ENCODE measurements at regions not wholly inside any gene's neighbourhood (a gene's known extent, or its start where the extent isn't known, plus 50 kb on each side); places are given as distances from the start of the nearest gene placed in this dataset.

- Histone ChIP-seq H3K4me3 (ENCODE audit: low read length) (no peak overlapping the region), H3K9me3 (ENCODE audit: insufficient read depth, low read depth, low read length) (no peaks in the 10 kb centered on the region), H3K36me3 (ENCODE audit: insufficient read depth, low read depth, low read length) (no peaks in the 10 kb centered on the region), H3K27ac (ENCODE audit: low read length) (no peak overlapping the region), H3K4me1 (ENCODE audit: insufficient read depth, low read length) (no peaks in the 10 kb centered on the region), H3K27me3 (ENCODE audit: insufficient read depth, low read length) (no peaks in the 10 kb centered on the region), H3K9ac (ENCODE audit: low read depth, low read length) (no peak overlapping the region)
These were observed 152.5 kb upstream of the RAI14 start for GRCh38 chr5:34503379-34504253.

DNA sequence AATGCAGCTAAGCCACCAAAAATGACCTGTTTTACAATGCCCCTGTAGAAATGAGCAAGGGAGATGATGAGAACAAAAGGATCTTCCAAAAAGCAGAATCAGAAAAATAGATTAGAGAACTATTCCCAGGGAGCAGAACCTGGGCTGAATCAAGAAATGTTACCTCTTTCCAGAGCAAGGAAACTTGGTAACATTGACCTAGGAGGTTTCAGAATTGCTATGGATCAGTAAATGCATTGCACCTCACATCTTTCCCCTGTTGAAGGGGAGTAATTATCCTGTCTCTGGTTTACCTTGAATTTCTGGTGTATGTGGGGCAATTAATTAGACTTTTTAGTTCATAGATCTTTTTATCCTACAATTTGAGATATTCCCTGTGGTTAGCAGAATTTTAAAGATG is 151.2 kb upstream of the RAI14 start:
- 0 out of 2 replicates have a peak, but pooled peaks cover 4% of the 10 kb centered on the region for H3K4me1 ChIP-seq (ENCODE audit: insufficient read depth, low read length)
- H3K27me3 ChIP-seq (ENCODE audit: insufficient read depth, low read length): no peaks in the 10 kb centered on the region
- no peak overlapping the region for H3K4me3 ChIP-seq (ENCODE audit: low read length)
- H3K27ac ChIP-seq (ENCODE audit: low read length): no peak overlapping the region
- no peaks in the 10 kb centered on the region for H3K9me3 ChIP-seq (ENCODE audit: insufficient read depth, low read depth, low read length)
- H3K9ac ChIP-seq (ENCODE audit: low read depth, low read length): no peak overlapping the region
- no peaks in the 10 kb centered on the region for H3K36me3 ChIP-seq (ENCODE audit: insufficient read depth, low read depth, low read length)

DNA sequence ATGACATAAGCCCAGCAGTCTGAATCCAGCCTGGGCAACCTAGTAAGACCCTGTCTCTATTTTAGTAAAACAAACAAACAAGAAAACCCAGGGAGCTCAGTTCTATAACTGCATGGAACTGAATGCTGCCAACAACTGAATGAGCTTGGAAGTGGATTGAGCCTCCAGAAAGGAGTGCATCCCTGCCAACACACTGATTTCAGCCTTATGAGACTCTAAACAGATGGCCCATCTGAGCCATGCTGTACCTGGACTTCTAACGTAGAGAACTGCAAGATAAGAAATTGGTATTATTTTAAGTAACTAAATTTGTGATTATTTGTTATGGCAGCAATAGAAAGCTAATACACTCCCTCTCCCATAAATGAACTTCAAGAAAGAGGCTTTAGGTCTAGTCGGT is 150.4 kb upstream of the RAI14 start:
- 0 out of 2 replicates have a peak, but pooled peaks cover 4% of the 10 kb centered on the region for H3K4me1 ChIP-seq (ENCODE audit: insufficient read depth, low read length)
- H3K27me3 ChIP-seq (ENCODE audit: insufficient read depth, low read length): no peaks in the 10 kb centered on the region
- H3K4me3 ChIP-seq (ENCODE audit: low read length): no peak overlapping the region
- H3K9me3 ChIP-seq (ENCODE audit: insufficient read depth, low read depth, low read length): no peaks in the 10 kb centered on the region
- H3K27ac ChIP-seq (ENCODE audit: low read length): no peak overlapping the region
- H3K36me3 ChIP-seq (ENCODE audit: insufficient read depth, low read depth, low read length): no peaks in the 10 kb centered on the region
- no peak overlapping the region for H3K9ac ChIP-seq (ENCODE audit: low read depth, low read length)

DNA sequence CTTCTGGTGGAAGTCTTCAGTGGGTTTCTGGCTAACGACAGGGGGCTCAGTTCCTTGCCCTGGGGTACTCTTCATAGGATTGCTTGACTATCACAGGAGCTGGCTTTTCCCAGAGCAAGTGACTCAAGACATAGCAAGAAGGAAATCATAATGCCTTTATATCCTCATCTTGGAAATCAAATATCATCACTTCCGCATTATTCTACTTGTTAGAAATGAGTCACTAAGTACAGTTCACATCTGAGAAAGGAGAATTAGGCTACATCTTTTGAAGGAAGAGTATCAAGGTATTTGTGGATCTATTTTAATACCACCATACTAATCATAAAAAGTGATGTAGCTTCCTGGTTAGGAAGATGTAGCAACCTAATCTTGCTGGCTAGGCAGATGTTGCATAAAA is 148.2 kb upstream of the RAI14 start:
- no peak overlapping the region for H3K9ac ChIP-seq (ENCODE audit: low read depth, low read length)
- H3K27me3 ChIP-seq (ENCODE audit: insufficient read depth, low read length): no peaks in the 10 kb centered on the region
- H3K4me3 ChIP-seq (ENCODE audit: low read length): no peak overlapping the region
- H3K4me1 ChIP-seq (ENCODE audit: insufficient read depth, low read length): 0 out of 2 replicates have a peak, but pooled peaks cover 4% of the 10 kb centered on the region
- no peaks in the 10 kb centered on the region for H3K36me3 ChIP-seq (ENCODE audit: insufficient read depth, low read depth, low read length)
- no peak overlapping the region for H3K27ac ChIP-seq (ENCODE audit: low read length)
- no peaks in the 10 kb centered on the region for H3K9me3 ChIP-seq (ENCODE audit: insufficient read depth, low read depth, low read length)

- H3K27me3 ChIP-seq (ENCODE audit: insufficient read depth, low read length): no peaks in the 10 kb centered on the region
These were observed 146.7 kb upstream of the RAI14 start for GRCh38 chr5:34509392-34509791.

DNA sequence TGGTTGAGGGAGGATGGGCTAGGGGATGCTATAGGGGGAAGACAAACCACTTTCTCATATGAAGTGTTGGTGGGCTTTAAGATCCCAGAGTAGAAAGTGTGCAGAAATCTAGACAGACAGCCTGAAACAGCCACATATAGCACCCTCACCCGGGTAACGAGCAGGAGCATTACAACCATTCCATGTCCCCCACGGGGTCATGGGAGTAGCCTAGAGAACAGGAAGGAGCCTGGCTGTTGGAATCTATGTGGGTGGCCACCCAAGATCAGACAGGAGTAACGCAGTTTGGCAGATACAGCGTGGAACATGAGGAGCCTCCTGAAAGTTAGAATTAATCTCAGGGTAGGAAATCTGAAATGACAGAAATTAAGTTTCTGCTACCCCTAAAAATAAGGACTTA is 146.1 kb upstream of the RAI14 start:
- no peaks in the 10 kb centered on the region for H3K27me3 ChIP-seq (ENCODE audit: insufficient read depth, low read length)
- no peaks in the 10 kb centered on the region for H3K36me3 ChIP-seq (ENCODE audit: insufficient read depth, low read depth, low read length)
- H3K4me3 ChIP-seq (ENCODE audit: low read length): no peak overlapping the region
- no peak overlapping the region for H3K9ac ChIP-seq (ENCODE audit: low read depth, low read length)
- no peaks in the 10 kb centered on the region for H3K9me3 ChIP-seq (ENCODE audit: insufficient read depth, low read depth, low read length)
- no peak overlapping the region for H3K27ac ChIP-seq (ENCODE audit: low read length)
- 0 out of 2 replicates have a peak, but pooled peaks cover 4% of the 10 kb centered on the region for H3K4me1 ChIP-seq (ENCODE audit: insufficient read depth, low read length)

More at GRCh38 chr5:34509392-34509791, 146.7 kb upstream of the RAI14 start:
- no peaks in the 10 kb centered on the region for H3K9me3 ChIP-seq (ENCODE audit: insufficient read depth, low read depth, low read length)
- no peak overlapping the region for H3K27ac ChIP-seq (ENCODE audit: low read length)
- H3K4me3 ChIP-seq (ENCODE audit: low read length): no peak overlapping the region
- H3K36me3 ChIP-seq (ENCODE audit: insufficient read depth, low read depth, low read length): no peaks in the 10 kb centered on the region
- H3K9ac ChIP-seq (ENCODE audit: low read depth, low read length): no peak overlapping the region
- 0 out of 2 replicates have a peak, but pooled peaks cover 4% of the 10 kb centered on the region for H3K4me1 ChIP-seq (ENCODE audit: insufficient read depth, low read length)

- no peaks in the 10 kb centered on the region for H3K9me3 ChIP-seq (ENCODE audit: insufficient read depth, low read depth, low read length)
These were observed 145.1 kb upstream of the RAI14 start for GRCh38 chr5:34511063-34511462.

GRCh38 chr5:34511481-34511880 is 144.6 kb upstream of the RAI14 start:
- Histone ChIP-seq H3K9ac (ENCODE audit: low read depth, low read length) (no peak overlapping the region), H3K4me1 (ENCODE audit: insufficient read depth, low read length) (0 out of 2 replicates have a peak, but pooled peaks cover 4% of the 10 kb centered on the region), H3K27me3 (ENCODE audit: insufficient read depth, low read length) (no peaks in the 10 kb centered on the region), H3K4me3 (ENCODE audit: low read length) (no peak overlapping the region), H3K9me3 (ENCODE audit: insufficient read depth, low read depth, low read length) (no peaks in the 10 kb centered on the region), H3K27ac (ENCODE audit: low read length) (no peak overlapping the region), H3K36me3 (ENCODE audit: insufficient read depth, low read depth, low read length) (no peaks in the 10 kb centered on the region)

More at GRCh38 chr5:34511063-34511462, 145.1 kb upstream of the RAI14 start:
- Histone ChIP-seq H3K27me3 (ENCODE audit: insufficient read depth, low read length) (no peaks in the 10 kb centered on the region), H3K27ac (ENCODE audit: low read length) (no peak overlapping the region), H3K9ac (ENCODE audit: low read depth, low read length) (no peak overlapping the region), H3K4me3 (ENCODE audit: low read length) (no peak overlapping the region), H3K4me1 (ENCODE audit: insufficient read depth, low read length) (0 out of 2 replicates have a peak, but pooled peaks cover 4% of the 10 kb centered on the region), H3K36me3 (ENCODE audit: insufficient read depth, low read depth, low read length) (no peaks in the 10 kb centered on the region)

DNA sequence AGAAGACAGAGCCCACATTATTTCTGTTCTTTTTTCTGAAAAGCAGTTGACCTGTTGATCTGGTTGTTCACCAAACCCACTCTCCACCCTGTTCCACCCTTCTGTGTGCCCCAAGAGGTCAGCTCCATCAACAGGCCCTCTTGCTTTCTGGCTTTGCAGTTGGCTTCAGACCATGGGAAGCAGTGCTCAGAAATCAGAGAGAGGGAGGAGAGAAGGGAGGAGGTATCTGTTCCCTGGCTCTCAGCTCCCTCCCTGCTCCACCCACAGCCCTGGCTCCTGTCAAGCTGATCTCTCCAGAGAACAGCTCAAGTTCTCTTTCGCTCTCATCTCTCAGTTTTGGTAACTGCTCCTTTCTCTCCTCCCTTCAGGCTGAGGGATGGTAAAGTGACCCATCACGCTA is 144.2 kb upstream of the RAI14 start:
- no peaks in the 10 kb centered on the region for H3K9me3 ChIP-seq (ENCODE audit: insufficient read depth, low read depth, low read length)
- no peaks in the 10 kb centered on the region for H3K36me3 ChIP-seq (ENCODE audit: insufficient read depth, low read depth, low read length)
- no peaks in the 10 kb centered on the region for H3K27me3 ChIP-seq (ENCODE audit: insufficient read depth, low read length)
- no peak overlapping the region for H3K27ac ChIP-seq (ENCODE audit: low read length)
- no peak overlapping the region for H3K4me3 ChIP-seq (ENCODE audit: low read length)
- no peak overlapping the region for H3K9ac ChIP-seq (ENCODE audit: low read depth, low read length)
- H3K4me1 ChIP-seq (ENCODE audit: insufficient read depth, low read length): 0 out of 2 replicates have a peak, but pooled peaks cover 4% of the 10 kb centered on the region

- H3K9ac ChIP-seq (ENCODE audit: low read depth, low read length): no peak overlapping the region
- H3K4me1 ChIP-seq (ENCODE audit: insufficient read depth, low read length): no peaks in the 10 kb centered on the region
- no peaks in the 10 kb centered on the region for H3K27me3 ChIP-seq (ENCODE audit: insufficient read depth, low read length)
- H3K4me3 ChIP-seq (ENCODE audit: low read length): no peak overlapping the region
- no peak overlapping the region for H3K27ac ChIP-seq (ENCODE audit: low read length)
- no peaks in the 10 kb centered on the region for H3K9me3 ChIP-seq (ENCODE audit: insufficient read depth, low read depth, low read length)
- H3K36me3 ChIP-seq (ENCODE audit: insufficient read depth, low read depth, low read length): no peaks in the 10 kb centered on the region
These were observed 140.0 kb upstream of the RAI14 start for GRCh38 chr5:34516166-34516565.

GRCh38 chr5:34516686-34517085 is 139.4 kb upstream of the RAI14 start:
- H3K27ac ChIP-seq (ENCODE audit: low read length): no peak overlapping the region
- H3K36me3 ChIP-seq (ENCODE audit: insufficient read depth, low read depth, low read length): no peaks in the 10 kb centered on the region
- no peaks in the 10 kb centered on the region for H3K27me3 ChIP-seq (ENCODE audit: insufficient read depth, low read length)
- no peaks in the 10 kb centered on the region; the same call in 1 of the 2 replicates for H3K4me1 ChIP-seq (ENCODE audit: insufficient read depth, low read length)
- no peaks in the 10 kb centered on the region for H3K9me3 ChIP-seq (ENCODE audit: insufficient read depth, low read depth, low read length)
- no peak overlapping the region for H3K4me3 ChIP-seq (ENCODE audit: low read length)
- no peak overlapping the region for H3K9ac ChIP-seq (ENCODE audit: low read depth, low read length)

DNA sequence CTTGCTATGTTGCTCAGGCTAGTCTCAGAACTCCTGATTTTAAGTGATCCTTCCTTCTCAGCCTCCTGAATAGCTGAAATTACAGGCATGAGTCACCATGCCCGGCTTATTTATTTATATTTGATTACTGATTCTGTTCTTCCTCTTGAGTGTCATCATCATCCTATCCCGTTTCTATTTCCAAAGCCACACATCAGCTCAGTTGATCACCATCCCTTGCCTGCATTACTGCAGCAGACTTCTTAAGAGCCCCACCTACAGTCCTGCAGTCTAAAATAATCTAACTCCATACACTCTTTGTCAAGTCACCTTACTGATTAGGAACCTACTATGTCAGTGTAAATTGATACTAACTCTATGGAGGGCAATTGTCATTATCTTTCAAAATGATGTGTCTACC is 138.9 kb upstream of the RAI14 start:
- Histone ChIP-seq H3K27me3 (ENCODE audit: insufficient read depth, low read length) (no peaks in the 10 kb centered on the region), H3K9ac (ENCODE audit: low read depth, low read length) (no peak overlapping the region), H3K4me3 (ENCODE audit: low read length) (no peak overlapping the region), H3K4me1 (ENCODE audit: insufficient read depth, low read length) (peaks cover 1% of the 10 kb centered on the region), H3K9me3 (ENCODE audit: insufficient read depth, low read depth, low read length) (no peaks in the 10 kb centered on the region), H3K27ac (ENCODE audit: low read length) (no peak overlapping the region), H3K36me3 (ENCODE audit: insufficient read depth, low read depth, low read length) (no peaks in the 10 kb centered on the region)

All from iPS-20b (cell line).